Upper lobe of right lung (tissue), 1 donor: ENCODE measurements at regions not wholly inside any gene's neighbourhood (a gene's known extent, or its start where the extent isn't known, plus 50 kb on each side); places are given as distances from the start of the nearest gene placed in this dataset.

Experiments
- ATAC-seq: fragments of 200-7000 bp; cut with Tn5 transposase; one replicate; pipeline ENCODE4 v1.9.1; 2020; ENCODE audit warnings: mild to moderate bottlenecking, moderate library complexity
- DNase-seq: peaks from one replicate; pipeline ENCODE4 v3.0.0-alpha.2; 2020
- H3K27ac ChIP-seq: fragments of 200-600 bp; one replicate; pipeline ENCODE4 v1.8.0; 2022
- H3K27me3 ChIP-seq: fragments of 200-600 bp; one replicate; pipeline ENCODE4 v1.8.0; 2022; ENCODE audit warnings: mild to moderate bottlenecking
- H3K36me3 ChIP-seq: fragments of 200-600 bp; one replicate; pipeline ENCODE4 v1.8.0; 2022
- H3K4me1 ChIP-seq: fragments of 200-600 bp; one replicate; pipeline ENCODE4 v1.8.0; 2022
- H3K4me3 ChIP-seq: fragments of 200-600 bp; one replicate; pipeline ENCODE4 v1.8.0; 2022; ENCODE audit warnings: mild to moderate bottlenecking
- H3K9me3 ChIP-seq: fragments of 200-600 bp; one replicate; pipeline ENCODE4 v1.8.0; 2022
- CTCF ChIP-seq: fragments of 200-600 bp; IDR thresholded peaks from one replicate; pipeline ENCODE4 v1.8.0; 2022; ENCODE audit warnings: antibody characterized with exemption
- intact Hi-C: fragments of 100-400 bp; cut with DNase I; formaldehyde crosslinking; loops from one replicate; pipeline ENCODE4 v1.11.0; 2022
- donor health status: DM: no; HTN: yes; CAD: no; lungs with severe emphysema.

- ATAC-seq (no peak), DNase-seq (no peak)
- H3K9me3 ChIP-seq: no peaks in the 10 kb centered on the region
- no peak overlapping the region for H3K27ac ChIP-seq
- H3K27me3 ChIP-seq: no peaks in the 10 kb centered on the region
- intact Hi-C loops: no loop called here
- H3K36me3 ChIP-seq: no peaks in the 10 kb centered on the region
- no peak for TF ChIP-seq CTCF
- no peak overlapping the region for H3K4me3 ChIP-seq
- H3K4me1 ChIP-seq: no peaks in the 10 kb centered on the region
Observed at GRCh38 chr16:65917466-65917865, 449.0 kb upstream of the CDH5 start.

DNA sequence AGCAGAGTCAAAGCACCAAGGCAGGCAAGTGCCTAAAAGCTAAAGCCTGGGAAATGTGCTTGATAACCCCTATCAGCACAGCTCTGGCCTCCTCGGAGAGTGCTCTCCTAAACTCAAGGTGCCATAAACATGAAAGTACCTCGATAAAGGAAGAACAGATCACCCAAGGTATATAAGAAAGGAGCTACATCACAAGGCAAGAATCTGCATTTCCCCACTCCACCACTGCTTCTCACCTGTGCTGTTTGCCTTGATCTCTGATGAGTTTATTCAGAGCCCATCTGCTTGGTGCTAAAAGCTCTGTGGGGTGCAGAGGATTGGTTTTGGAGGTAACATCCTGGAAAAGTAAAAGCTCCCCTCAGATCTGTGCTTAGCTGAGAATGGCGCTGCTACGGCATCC is 449.5 kb upstream of the CDH5 start:
- Histone ChIP-seq H3K27ac (no peak overlapping the region), H3K9me3 (no peaks in the 10 kb centered on the region), H3K27me3 (no peaks in the 10 kb centered on the region), H3K36me3 (no peaks in the 10 kb centered on the region), H3K4me3 (no peak overlapping the region), H3K4me1 (no peaks in the 10 kb centered on the region)
- DNase-seq (no peak), ATAC-seq (no peak)
- intact Hi-C loops: no loop called here
- TF ChIP-seq CTCF: no peak

DNA sequence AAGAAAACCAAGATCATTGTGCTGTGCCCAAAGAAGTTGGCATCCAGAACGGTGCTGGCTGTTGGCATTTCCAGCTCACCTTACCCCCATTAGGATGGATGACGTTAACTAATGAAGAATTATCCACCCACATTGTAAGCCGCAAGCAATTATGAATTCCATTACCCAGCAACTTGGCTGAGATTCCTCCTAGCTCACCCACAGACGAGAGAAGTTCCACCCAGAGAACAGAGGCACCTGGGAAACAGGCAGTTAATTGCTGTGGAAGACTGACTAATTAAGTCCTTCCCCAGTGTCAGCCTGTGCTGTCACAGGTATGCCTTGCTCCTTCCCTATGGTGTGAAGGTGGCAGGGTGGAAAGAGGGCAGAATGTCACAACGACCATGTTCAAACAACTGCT is 456.2 kb upstream of the CDH5 start:
- Histone ChIP-seq H3K27ac (no peak overlapping the region), H3K4me1 (no peaks in the 10 kb centered on the region), H3K9me3 (no peaks in the 10 kb centered on the region), H3K27me3 (no peaks in the 10 kb centered on the region), H3K4me3 (no peak overlapping the region), H3K36me3 (no peaks in the 10 kb centered on the region)
- no peak for TF ChIP-seq CTCF
- ATAC-seq (no peak), DNase-seq (no peak)
- intact Hi-C loops: no loop called here

- ATAC-seq (no peak), DNase-seq (no peak)
- TF ChIP-seq CTCF: no peak
- Histone ChIP-seq H3K9me3 (no peaks in the 10 kb centered on the region), H3K27ac (no peak overlapping the region), H3K4me1 (no peaks in the 10 kb centered on the region), H3K27me3 (no peaks in the 10 kb centered on the region), H3K4me3 (no peak overlapping the region), H3K36me3 (no peaks in the 10 kb centered on the region)
- intact Hi-C loops: no loop called here
Observed at GRCh38 chr16:65909310-65910050, 457.0 kb upstream of the CDH5 start.

DNA sequence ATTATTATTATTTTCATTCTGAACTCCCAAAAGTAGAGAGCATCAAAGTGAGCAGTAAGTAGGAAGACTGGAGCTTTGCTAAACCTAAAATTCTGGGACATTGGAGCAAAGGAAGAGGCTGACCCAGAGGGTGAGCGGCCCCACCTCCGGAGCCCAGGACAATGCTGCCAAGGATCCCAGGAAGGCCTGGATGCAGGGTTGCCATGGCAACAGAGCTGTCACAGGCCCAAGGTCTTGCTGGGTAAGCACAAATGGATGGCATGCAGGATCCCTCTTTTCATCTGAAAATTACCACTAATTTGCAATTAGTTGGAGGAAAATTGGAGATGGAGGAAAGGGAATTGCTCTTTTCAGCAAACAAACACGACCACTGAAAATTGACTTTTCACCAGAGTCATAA is 457.9 kb upstream of the CDH5 start:
- Histone ChIP-seq H3K36me3 (no peaks in the 10 kb centered on the region), H3K27me3 (no peaks in the 10 kb centered on the region), H3K9me3 (no peaks in the 10 kb centered on the region), H3K4me3 (no peak overlapping the region), H3K4me1 (no peaks in the 10 kb centered on the region), H3K27ac (no peak overlapping the region)
- no peak for TF ChIP-seq CTCF
- DNase-seq (no peak), ATAC-seq (no peak)
- intact Hi-C loops: no loop called here

- intact Hi-C loops: no loop called here
- no peak for TF ChIP-seq CTCF
- no peaks in the 10 kb centered on the region for H3K36me3 ChIP-seq
- H3K9me3 ChIP-seq: no peaks in the 10 kb centered on the region
- DNase-seq (no peak), ATAC-seq (no peak)
- H3K4me1 ChIP-seq: no peaks in the 10 kb centered on the region
- H3K4me3 ChIP-seq: no peak overlapping the region
- H3K27me3 ChIP-seq: no peaks in the 10 kb centered on the region
- H3K27ac ChIP-seq: no peak overlapping the region
Observed at GRCh38 chr16:65905331-65905730, 461.2 kb upstream of the CDH5 start.
